GM18873 (cell line): ENCODE measurements at regions not wholly inside any gene's neighbourhood (a gene's known extent, or its start where the extent isn't known, plus 50 kb on each side); places are given as distances from the start of the nearest gene placed in this dataset.
"Not testable (repeated sequence)": the region's sequence is repeated elsewhere in the genome, so short reads cannot be mapped to it uniquely, and the experiment has no call there.

ENCODE experiments used
- ATAC-seq: cut with Tn5 transposase; IDR thresholded peaks from one replicate; pipeline ENCODE4 v1.9.1; 2021; ENCODE audit warnings: mild to moderate bottlenecking, moderate library complexity, moderate number of reproducible peaks; ENCODE audit not compliant: unreplicated experiment, low FRiP score

GRCh38 chr4:124947622-124948265, 235.2 kb upstream of the ANKRD50 start:
- ATAC-seq: no peak

GRCh38 chr4:124946696-124947095, 234.2 kb upstream of the ANKRD50 start:
- no peak for ATAC-seq

GRCh38 chr4:124945422-124945821, 232.9 kb upstream of the ANKRD50 start:
- no peak for ATAC-seq

GRCh38 chr4:124943938-124944337, 231.4 kb upstream of the ANKRD50 start:
- no peak for ATAC-seq

- no peak for ATAC-seq
Measured at GRCh38 chr4:124943145-124943889, 230.8 kb upstream of the ANKRD50 start.

- ATAC-seq: no peak
Measured at GRCh38 chr4:124941267-124941666, 228.7 kb upstream of the ANKRD50 start.

GRCh38 chr4:124940387-124940786, 227.9 kb upstream of the ANKRD50 start:
- ATAC-seq: no peak

- ATAC-seq: no peak
Measured at GRCh38 chr4:124939908-124940307, 227.4 kb upstream of the ANKRD50 start.

- no peak for ATAC-seq
Measured at GRCh38 chr4:124938836-124939235, 226.3 kb upstream of the ANKRD50 start.

- no peak for ATAC-seq
Measured at GRCh38 chr4:124937993-124938392, 225.5 kb upstream of the ANKRD50 start.

GRCh38 chr4:124936427-124936826, 223.9 kb upstream of the ANKRD50 start:
- ATAC-seq: no peak

GRCh38 chr4:124934916-124935315, 222.4 kb upstream of the ANKRD50 start:
- no peak for ATAC-seq

GRCh38 chr4:124933521-124933920, 221.0 kb upstream of the ANKRD50 start:
- no peak for ATAC-seq

GRCh38 chr4:124932447-124932846, 219.9 kb upstream of the ANKRD50 start:
- ATAC-seq: no peak

- no peak for ATAC-seq
Measured at GRCh38 chr4:124931050-124931449, 218.5 kb upstream of the ANKRD50 start.

- not testable (repeated sequence) for ATAC-seq
Measured at GRCh38 chr4:124922748-124923147, 210.2 kb upstream of the ANKRD50 start.

- ATAC-seq: no peak
Measured at GRCh38 chr4:124918559-124919122, 206.1 kb upstream of the ANKRD50 start.

GRCh38 chr4:124915073-124915472, 202.5 kb upstream of the ANKRD50 start:
- no peak for ATAC-seq

GRCh38 chr4:124913237-124913636, 200.7 kb upstream of the ANKRD50 start:
- no peak for ATAC-seq

- ATAC-seq: no peak
Measured at GRCh38 chr4:124910327-124910726, 197.8 kb upstream of the ANKRD50 start.

GRCh38 chr4:124907881-124908280, 195.3 kb upstream of the ANKRD50 start:
- no peak for ATAC-seq

- ATAC-seq: no peak
Measured at GRCh38 chr4:124905441-124905840, 192.9 kb upstream of the ANKRD50 start.
